DND-41 (cell line): ENCODE measurements at regions not wholly inside any gene's neighbourhood (a gene's known extent, or its start where the extent isn't known, plus 50 kb on each side); places are given as distances from the start of the nearest gene placed in this dataset.

ENCODE experiments used
- ATAC-seq: fragments of 200-7000 bp; cut with Tn5 transposase; 3 replicates; pipeline ENCODE4 v1.9.1; 2021; ENCODE audit warnings: low read depth; ENCODE audit not compliant: insufficient read depth
- DNase-seq: peaks from one replicate; pipeline ENCODE4 v3.0.0-alpha.2; 2020
- H2AFZ ChIP-seq: 2 replicates; pipeline ENCODE4 v1.6.0; 2012; ENCODE audit warnings: low read depth, low read length
- H3K27ac ChIP-seq: 2 replicates; pipeline ENCODE4 v1.5.1; 2012; ENCODE audit warnings: low read length, inconsistent platforms
- H3K27me3 ChIP-seq: fragments of 200-600 bp; sonication (generic); 2 replicates; pipeline ENCODE4 v1.6.0; 2012; ENCODE audit warnings: low read length, mild to moderate bottlenecking, inconsistent platforms; ENCODE audit not compliant: insufficient read depth, poor library complexity
- H3K36me3 ChIP-seq: 2 replicates; pipeline ENCODE4 v1.5.1; 2012; ENCODE audit warnings: low read length, inconsistent platforms; ENCODE audit not compliant: insufficient read depth
- H3K4me1 ChIP-seq: 2 replicates; pipeline ENCODE4 v1.5.1; 2012; ENCODE audit warnings: mild to moderate bottlenecking, low read length; ENCODE audit not compliant: insufficient read depth
- H3K4me2 ChIP-seq: 2 replicates; pipeline ENCODE4 v1.6.0; 2012; ENCODE audit warnings: mild to moderate bottlenecking, moderate library complexity, low read length, inconsistent platforms; ENCODE audit not compliant: insufficient read depth
- H3K4me3 ChIP-seq, 2 experiments: fragments of 200-600 bp in 1 of 2; shearing (Covaris generic) in 1 of 2; 2 replicates each; pipeline ENCODE4 v1.5.1; 2012 to 2016; ENCODE audit warnings: inconsistent platforms in 2 of 2, low read length in 2 of 2, mild to moderate bottlenecking in 2 of 2, low read depth in 1 of 2, moderate library complexity in 1 of 2
- H3K79me2 ChIP-seq: 2 replicates; pipeline ENCODE4 v1.6.0; 2012; ENCODE audit warnings: low read length, inconsistent platforms; ENCODE audit not compliant: insufficient read depth
- H3K9ac ChIP-seq: 2 replicates; pipeline ENCODE4 v1.6.0; 2012; ENCODE audit warnings: low read depth, mild to moderate bottlenecking, inconsistent platforms, low read length, moderate library complexity
- H3K9me3 ChIP-seq: 2 replicates; pipeline ENCODE4 v1.5.1; 2012; ENCODE audit warnings: low read length, moderate library complexity, mild to moderate bottlenecking, inconsistent platforms; ENCODE audit not compliant: insufficient read depth, severe bottlenecking
- H4K20me1 ChIP-seq: 2 replicates; pipeline ENCODE4 v1.6.0; 2012; ENCODE audit warnings: low read length; ENCODE audit not compliant: insufficient read depth
- EZH2 ChIP-seq: IDR thresholded peaks from 3 replicates; pipeline ENCODE4 v1.6.1; 2012; ENCODE audit warnings: borderline replicate concordance, low read depth, mild to moderate bottlenecking, moderate library complexity, low read length, inconsistent platforms; ENCODE audit not compliant: severe bottlenecking
- TF ChIP-seq, protein P1 (sequence below): IDR thresholded peaks from 2 replicates; pipeline ENCODE4 v1.5.1; 2012; ENCODE audit warnings: borderline replicate concordance, low read length, moderate library complexity, mild to moderate bottlenecking; ENCODE audit not compliant: poor library complexity, severe bottlenecking; ENCODE audit errors: extremely low read depth

DNA sequence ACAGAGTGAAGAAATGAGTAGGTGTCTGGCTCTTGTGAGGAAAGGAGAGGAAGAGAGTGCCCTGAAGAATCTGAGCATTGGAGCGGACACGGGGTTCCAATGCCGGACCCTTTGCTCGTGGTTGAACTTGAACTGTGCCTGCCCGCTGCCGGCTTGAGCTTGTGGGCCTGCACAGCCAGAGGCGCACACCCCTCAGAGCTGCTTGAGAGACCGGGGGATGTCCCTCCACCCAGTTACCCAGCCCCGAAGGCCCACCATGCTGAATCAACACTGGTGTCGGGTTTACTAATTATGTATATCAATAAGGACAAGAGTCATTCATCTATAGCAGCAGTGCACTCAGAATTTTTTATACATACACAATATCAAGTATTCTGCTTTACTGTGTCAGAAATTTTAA is 218.3 kb upstream of the CST7 start:
- no peak overlapping the region for H3K27ac ChIP-seq
- DNase-seq (no peak), ATAC-seq (no peak)
- H3K4me1 ChIP-seq, result no peaks in the 10 kb centered on the region
- TF ChIP-seq, protein P1, sequence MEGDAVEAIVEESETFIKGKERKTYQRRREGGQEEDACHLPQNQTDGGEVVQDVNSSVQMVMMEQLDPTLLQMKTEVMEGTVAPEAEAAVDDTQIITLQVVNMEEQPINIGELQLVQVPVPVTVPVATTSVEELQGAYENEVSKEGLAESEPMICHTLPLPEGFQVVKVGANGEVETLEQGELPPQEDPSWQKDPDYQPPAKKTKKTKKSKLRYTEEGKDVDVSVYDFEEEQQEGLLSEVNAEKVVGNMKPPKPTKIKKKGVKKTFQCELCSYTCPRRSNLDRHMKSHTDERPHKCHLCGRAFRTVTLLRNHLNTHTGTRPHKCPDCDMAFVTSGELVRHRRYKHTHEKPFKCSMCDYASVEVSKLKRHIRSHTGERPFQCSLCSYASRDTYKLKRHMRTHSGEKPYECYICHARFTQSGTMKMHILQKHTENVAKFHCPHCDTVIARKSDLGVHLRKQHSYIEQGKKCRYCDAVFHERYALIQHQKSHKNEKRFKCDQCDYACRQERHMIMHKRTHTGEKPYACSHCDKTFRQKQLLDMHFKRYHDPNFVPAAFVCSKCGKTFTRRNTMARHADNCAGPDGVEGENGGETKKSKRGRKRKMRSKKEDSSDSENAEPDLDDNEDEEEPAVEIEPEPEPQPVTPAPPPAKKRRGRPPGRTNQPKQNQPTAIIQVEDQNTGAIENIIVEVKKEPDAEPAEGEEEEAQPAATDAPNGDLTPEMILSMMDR, result no peak
- TF ChIP-seq EZH2, result no peak
- no peak overlapping the region for H2AFZ ChIP-seq
- no peaks in the 10 kb centered on the region for H4K20me1 ChIP-seq
- no peaks in the 10 kb centered on the region for H3K9me3 ChIP-seq
- H3K36me3 ChIP-seq, result no peaks in the 10 kb centered on the region
- no peaks in the 10 kb centered on the region for H3K79me2 ChIP-seq
- no peak overlapping the region for H3K4me2 ChIP-seq
- H3K4me3 ChIP-seq, result no peak overlapping the region
- H3K27me3 ChIP-seq, result no peaks in the 10 kb centered on the region
- H3K9ac ChIP-seq, result no peak overlapping the region

GRCh38 chr20:24731312-24731711 is 217.8 kb upstream of the CST7 start:
- Histone ChIP-seq H2AFZ (no peak overlapping the region), H3K4me3 (no peak overlapping the region), H3K9ac (no peak overlapping the region), H3K9me3 (no peaks in the 10 kb centered on the region), H4K20me1 (no peaks in the 10 kb centered on the region), H3K27ac (no peak overlapping the region), H3K4me2 (no peak overlapping the region), H3K27me3 (no peaks in the 10 kb centered on the region), H3K36me3 (no peaks in the 10 kb centered on the region), H3K79me2 (no peaks in the 10 kb centered on the region), H3K4me1 (no peaks in the 10 kb centered on the region)
- no peak for TF ChIP-seq EZH2
- TF ChIP-seq, protein P1, result no peak
- DNase-seq (no peak), ATAC-seq (no peak)

DNA sequence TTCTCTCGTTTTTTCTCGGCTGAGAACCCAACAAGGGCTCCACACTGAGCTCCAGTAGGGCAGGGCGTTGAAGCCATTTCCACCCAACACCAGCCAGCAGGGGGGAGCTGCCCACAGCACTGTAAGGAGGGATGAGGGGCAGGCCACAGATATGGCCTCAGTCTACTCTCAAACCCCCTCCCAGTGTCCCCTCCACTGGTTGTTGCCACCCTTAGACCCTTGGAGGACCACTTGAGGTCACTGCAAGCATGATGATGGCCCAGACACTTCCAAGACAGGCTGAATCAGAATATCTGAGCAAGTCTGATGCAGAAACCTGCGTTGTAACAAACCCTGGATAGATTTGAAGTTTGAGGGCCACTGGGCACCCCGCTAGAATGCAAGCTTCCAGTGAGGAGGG is 217.0 kb upstream of the CST7 start:
- Histone ChIP-seq H4K20me1 (no peaks in the 10 kb centered on the region), H2AFZ (no peak overlapping the region), H3K27me3 (no peaks in the 10 kb centered on the region), H3K9ac (no peak overlapping the region), H3K4me1 (no peaks in the 10 kb centered on the region), H3K79me2 (no peaks in the 10 kb centered on the region), H3K4me3 (no peak overlapping the region), H3K36me3 (no peaks in the 10 kb centered on the region), H3K4me2 (no peak overlapping the region), H3K27ac (no peak overlapping the region), H3K9me3 (no peaks in the 10 kb centered on the region)
- DNase-seq (no peak), ATAC-seq (no peak)
- TF ChIP-seq EZH2, result no peak
- TF ChIP-seq, protein P1, result no peak

DNA sequence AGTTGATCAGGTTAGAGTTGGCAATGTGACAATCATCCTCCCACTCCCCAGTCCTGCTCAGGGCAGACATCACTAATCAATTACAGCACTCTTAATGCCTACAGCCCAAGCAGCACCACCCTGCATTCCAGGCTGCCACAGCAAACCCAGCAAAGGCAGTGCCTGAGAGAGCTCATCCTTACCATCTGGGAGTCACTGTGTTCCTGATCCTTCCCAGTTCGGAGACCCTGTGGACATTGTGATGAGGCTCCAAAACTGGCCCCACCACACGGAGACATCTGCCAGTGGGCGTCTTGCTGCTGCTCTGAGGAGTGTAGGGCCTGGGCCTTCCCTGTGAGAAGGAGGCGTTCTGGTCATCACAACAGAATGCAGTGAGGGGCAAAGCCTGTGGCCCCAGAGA is 216.5 kb upstream of the CST7 start:
- H3K9me3 ChIP-seq, result no peaks in the 10 kb centered on the region
- TF ChIP-seq, protein P1, result no peak
- TF ChIP-seq EZH2, result no peak
- H3K36me3 ChIP-seq, result no peaks in the 10 kb centered on the region
- no peak overlapping the region for H3K4me3 ChIP-seq
- H2AFZ ChIP-seq, result no peak overlapping the region
- H3K4me2 ChIP-seq, result no peak overlapping the region
- H3K27ac ChIP-seq, result no peak overlapping the region
- H3K9ac ChIP-seq, result no peak overlapping the region
- no peaks in the 10 kb centered on the region for H3K79me2 ChIP-seq
- no peaks in the 10 kb centered on the region for H4K20me1 ChIP-seq
- H3K27me3 ChIP-seq, result no peaks in the 10 kb centered on the region
- no peak for DNase-seq
- ATAC-seq, result no peak
- H3K4me1 ChIP-seq, result no peaks in the 10 kb centered on the region
